GM18502 (cell line): ENCODE measurements at regions not wholly inside any gene's neighbourhood (a gene's known extent, or its start where the extent isn't known, plus 50 kb on each side); places are given as distances from the start of the nearest gene placed in this dataset.
"Not testable (repeated sequence)": the region's sequence is repeated elsewhere in the genome, so short reads cannot be mapped to it uniquely, and the experiment has no call there.

Source experiments
- ATAC-seq: cut with Tn5 transposase; IDR thresholded peaks from one replicate; pipeline ENCODE4 v1.9.1; 2021; ENCODE audit warnings: mild to moderate bottlenecking; ENCODE audit not compliant: unreplicated experiment, poor library complexity

- ATAC-seq, result peak; percentile 77
Measured at GRCh38 chr1:224029286-224030025, 84.5 kb upstream of the FBXO28 start.

GRCh38 chr1:224028802-224029201, 85.1 kb upstream of the FBXO28 start:
- ATAC-seq, result peak; percentile 13

- not testable (repeated sequence) for ATAC-seq
Measured at GRCh38 chr1:224023122-224023521, 90.8 kb upstream of the FBXO28 start.

- ATAC-seq, result not testable (repeated sequence)
Measured at GRCh38 chr1:224022249-224022970, 91.5 kb upstream of the FBXO28 start.

DNA sequence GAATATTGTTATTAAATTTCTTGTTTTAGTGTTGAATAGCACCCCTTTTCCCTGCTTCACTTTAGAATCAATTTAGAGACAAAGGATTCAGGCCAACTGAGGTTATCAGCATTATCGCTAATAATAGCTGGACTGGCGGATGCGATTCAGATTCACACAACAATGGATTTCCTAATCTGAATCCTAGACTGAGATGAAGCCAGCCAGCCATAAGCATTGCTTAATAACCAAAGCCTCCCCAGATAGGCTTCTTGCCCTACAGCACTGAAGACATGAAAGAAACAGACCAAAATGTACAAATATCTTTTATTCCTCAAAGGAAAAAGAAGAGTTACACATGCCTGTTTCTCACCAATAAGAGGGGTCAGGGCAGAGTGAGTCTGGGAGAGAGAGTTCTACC, 94.0 kb upstream of the FBXO28 start:
- not testable (repeated sequence) for ATAC-seq

DNA sequence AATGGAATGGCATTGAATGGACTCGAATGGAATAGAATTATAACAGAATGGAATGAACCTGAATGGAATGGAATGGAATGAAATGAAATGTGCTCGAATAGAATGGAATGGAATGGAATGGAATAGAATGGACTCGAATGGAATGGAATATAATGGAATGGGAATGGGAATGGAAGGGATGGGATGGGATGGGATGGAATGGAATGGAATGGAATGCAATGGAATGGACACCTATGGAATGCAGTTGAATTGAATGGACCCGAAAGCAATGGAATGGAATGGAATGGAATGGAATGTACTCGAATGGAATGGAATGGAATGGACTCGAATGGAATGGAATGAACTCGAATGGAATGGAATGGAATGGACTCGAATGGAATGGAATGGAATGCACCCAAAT, 98.1 kb upstream of the FBXO28 start:
- not testable (repeated sequence) for ATAC-seq

DNA sequence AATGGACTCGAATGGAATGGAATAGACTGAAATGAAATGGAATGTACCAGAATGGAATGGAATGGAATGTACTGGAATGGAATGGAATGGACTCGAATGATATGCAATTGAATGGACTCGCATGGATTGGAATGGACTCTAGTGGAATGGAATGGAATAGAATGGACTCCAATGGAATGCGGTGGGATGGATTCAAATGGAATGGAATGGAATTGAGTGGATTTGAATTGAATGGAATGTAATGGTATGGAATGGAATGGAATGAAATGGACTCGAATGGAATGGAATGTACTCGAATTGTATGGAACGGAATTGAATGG, 99.6 kb upstream of the FBXO28 start:
- no peak for ATAC-seq

DNA sequence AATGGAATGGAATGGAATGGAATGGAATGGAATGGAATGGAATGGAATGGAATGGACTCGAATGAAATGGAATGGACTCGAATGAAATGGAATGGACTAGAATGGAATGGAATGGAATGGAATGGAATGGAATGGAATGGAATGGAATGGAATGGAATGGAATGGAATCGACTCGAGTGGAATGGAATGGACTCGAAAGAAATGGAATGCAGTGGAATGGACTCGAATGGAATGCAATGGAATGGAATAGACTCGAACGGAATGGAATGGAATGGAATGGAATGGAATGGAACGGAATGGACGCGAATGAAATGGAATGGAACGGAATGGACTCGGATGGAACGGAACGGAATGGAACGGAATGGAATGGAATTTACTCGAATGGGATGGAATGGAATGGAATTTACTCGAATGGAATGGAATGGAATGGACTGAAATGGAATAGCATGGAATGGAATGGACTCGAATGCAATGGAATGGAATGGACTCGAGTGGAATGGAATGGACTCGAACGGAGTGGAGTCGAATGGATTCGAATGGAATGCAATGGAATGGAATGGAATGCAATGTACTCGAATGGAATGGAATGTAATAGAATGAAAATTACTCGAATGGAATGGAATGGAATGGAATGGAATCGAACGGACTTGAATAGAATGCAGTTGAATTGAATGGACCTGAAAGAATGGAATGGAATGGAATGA, 100.1 kb upstream of the FBXO28 start:
- not testable (repeated sequence) for ATAC-seq

DNA sequence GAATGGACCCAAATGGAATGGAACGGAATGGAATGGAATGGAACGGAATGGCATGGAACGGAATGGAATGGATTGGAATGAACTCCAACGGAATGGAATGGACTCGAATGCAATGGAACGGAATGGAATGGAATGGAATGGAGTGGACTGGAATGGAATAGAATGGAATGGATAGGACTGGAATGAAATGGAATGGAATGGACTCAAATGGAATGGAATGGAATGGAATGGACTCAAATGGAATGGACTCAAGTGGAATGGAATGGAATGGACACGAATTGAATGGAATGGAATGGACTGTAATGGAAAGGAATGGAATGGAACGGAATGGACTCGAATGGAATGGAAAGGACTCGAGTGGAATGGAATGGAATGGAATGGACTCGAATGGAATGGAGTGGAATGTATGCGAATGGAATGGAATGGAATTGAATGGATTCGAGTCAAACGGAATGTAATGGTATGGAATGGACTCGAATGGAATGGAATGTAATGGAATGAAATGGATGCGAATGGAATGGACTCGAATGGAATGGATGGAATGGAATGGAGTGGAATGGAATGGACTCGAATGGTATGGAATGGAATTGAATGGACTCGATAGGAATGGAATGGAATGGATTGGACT, 101.0 kb upstream of the FBXO28 start:
- not testable (repeated sequence) for ATAC-seq

DNA sequence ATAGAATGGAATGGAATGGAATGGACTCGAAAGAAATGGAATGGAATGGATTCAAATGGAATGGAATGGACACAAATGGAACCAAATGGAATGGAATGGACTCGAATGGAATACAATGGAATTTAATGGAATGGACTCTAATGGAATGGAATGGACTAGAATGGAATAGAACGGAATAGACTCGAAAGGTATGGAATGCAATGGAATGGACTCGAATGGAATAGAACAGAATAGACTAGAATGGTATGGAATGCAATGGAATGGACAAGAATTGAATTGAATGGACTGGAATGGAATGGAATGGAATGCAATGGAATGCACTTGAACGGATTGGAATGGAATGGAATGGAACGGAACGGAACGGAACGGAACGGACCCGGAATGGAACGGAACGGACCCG, 101.7 kb upstream of the FBXO28 start:
- not testable (repeated sequence) for ATAC-seq

GRCh38 chr1:224011751-224012150, 102.2 kb upstream of the FBXO28 start:
- ATAC-seq, result not testable (repeated sequence)

- not testable (repeated sequence) for ATAC-seq
Measured at GRCh38 chr1:224011153-224011552, 102.8 kb upstream of the FBXO28 start.

- not testable (repeated sequence) for ATAC-seq
Measured at GRCh38 chr1:224005973-224006372, 107.9 kb upstream of the FBXO28 start.

DNA sequence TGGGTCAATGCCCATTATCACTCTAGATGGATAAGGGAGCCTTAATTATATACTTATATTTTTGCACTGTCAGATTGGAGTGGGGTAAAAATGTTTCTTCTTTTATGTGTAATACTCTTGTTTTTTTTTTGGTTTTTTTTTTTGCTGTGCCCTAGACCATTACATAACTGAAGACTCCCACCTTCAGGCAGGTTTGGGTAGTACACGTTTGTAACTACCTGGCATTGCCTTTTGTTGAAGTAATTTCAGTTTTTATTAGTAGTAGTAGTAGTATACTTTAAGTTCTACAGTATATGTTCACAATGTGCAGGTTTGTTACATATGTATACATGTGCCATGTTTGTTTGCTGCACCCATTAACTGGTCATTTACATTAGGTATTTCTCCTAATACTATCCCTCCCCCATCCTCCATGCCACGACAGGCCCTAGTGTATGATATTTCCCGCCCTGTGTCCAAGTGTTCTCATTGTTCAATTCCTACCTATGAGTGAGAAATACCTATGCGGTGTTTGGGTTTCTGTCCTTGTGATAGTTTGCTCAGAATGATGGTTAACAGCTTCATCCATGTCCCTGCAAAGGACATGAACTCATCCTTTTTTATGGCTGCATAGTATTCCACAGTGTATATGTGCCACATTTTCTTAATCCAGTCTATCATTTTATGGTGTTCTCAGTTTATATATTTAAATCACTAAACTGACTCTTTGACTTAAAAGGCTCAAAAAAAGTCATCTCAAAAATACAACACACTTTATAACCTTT, 109.2 kb upstream of the FBXO28 start:
- not testable (repeated sequence) for ATAC-seq

GRCh38 chr1:224003896-224004295, 110.0 kb upstream of the FBXO28 start:
- not testable (repeated sequence) for ATAC-seq

DNA sequence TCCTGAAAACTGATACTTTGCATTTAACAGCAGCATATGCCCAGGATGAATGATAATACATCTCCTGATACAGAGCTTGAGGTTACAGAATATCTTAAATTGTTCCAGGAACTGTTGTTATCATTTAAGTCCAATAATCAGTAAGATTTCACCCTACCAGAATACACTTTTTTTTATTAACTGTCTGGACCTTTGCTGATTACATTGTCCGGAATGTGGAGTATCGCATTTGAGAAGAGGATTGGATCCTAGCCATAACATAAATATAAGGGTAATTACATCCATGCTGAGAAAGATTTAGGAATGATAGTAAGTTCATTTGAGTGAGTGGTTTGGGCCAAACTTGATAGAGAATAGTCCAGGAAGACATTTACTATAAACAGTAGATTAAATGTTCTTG, 112.2 kb upstream of the FBXO28 start:
- not testable (repeated sequence) for ATAC-seq

DNA sequence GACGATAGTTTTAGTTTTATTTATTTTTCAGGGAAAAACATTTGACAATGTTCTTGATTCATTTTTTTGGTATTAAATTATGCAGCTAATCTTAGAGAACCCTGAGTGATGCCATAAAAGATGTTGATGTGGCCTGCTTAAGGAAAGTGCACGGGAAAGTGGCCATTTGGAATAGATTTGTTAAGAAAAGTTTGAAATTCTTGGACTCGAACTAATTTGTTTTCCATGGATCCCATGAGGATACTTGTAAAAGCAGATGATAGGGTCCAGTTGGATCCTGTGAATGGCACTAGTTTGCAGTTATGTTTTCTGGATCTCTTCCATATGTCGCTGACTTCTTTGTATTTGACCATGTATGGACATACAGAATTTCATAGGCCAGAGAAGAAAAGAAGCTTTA, 114.2 kb upstream of the FBXO28 start:
- ATAC-seq, result not testable (repeated sequence)

DNA sequence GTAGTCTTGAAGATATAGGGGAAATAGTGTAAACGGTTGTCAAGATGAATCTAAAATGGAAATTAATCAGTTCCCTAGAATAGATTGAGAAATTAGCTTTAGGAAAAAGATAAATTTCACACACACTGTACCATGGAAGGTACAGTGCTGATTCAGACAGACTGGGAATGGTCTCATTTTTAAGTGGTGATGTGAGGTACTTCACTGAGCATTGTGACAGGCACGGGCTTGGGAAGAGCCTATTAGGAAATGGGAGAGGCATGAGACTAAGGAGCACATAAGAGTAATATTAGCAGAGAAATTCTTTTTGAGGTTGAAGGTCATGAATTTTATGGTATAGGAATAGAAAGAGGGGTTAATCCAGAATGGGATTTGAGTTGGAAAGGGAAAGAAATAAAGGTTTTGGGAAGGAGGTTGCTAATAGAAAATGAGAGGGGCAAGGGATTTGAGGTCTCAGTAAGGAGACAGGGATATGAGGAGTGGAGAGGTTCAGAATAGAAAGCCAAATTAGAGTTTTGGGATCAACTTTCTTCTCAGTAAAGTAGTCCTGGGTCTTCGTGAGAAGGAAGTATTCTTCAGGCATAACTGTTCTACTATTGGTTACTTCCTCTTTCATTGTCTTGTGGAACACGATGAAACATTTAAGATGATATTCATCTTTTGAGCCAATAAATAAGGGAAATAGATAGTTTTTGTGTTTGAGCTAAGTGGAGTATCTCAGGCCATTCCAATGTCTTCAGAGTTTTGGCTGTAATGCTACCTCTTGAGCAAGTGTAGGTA, 115.0 kb upstream of the FBXO28 start:
- ATAC-seq, result not testable (repeated sequence)

GRCh38 chr1:223996376-223996775, 117.5 kb upstream of the FBXO28 start:
- ATAC-seq, result not testable (repeated sequence)
